ENCODE measurements at regions not wholly inside any gene's neighbourhood (a gene's known extent, or its start where the extent isn't known, plus 50 kb on each side); places are given as distances from the start of the nearest gene placed in this dataset.
"Not testable (repeated sequence)": the region's sequence is repeated elsewhere in the genome, so short reads cannot be mapped to it uniquely, and the experiment has no call there.

DNA sequence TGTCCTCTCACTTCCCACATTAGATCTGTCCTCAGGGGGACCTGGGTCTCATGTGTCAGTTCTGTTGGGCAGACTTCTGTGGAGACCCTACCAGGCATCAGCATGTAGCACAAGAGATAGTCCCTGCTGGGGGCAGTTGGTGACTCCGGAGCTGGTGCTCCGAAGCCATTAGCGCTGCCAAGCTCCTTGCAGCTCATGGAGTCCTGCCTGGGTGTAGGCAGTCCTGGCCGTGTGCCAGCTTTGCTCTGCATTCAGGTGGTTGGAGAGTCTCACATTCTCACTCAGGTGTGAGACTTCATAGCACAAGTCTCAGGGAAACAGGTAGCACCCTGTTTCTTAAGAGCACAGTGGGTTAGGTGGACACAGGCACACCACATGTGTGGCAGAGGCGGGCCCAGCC is 202.3 kb downstream of the LIPI start:
- H3K27ac ChIP-seq; H3K9me3 ChIP-seq; H3K27me3 ChIP-seq (ENCODE audit: insufficient read depth in 3 of 3, low read length in 2 of 3); DNase-seq; H3K4me1 ChIP-seq; H3K4me3 ChIP-seq; intact Hi-C loops (cut with DNase I); H3K36me3 ChIP-seq (ENCODE audit: insufficient read depth in 1 of 2, low read depth in 1 of 2); ATAC-seq: not testable (repeated sequence)
- WGBS, 3 donors, result 85 to 90% (median 87%) methylated on average over 4 to 5 of the region's 5 CpGs

DNA sequence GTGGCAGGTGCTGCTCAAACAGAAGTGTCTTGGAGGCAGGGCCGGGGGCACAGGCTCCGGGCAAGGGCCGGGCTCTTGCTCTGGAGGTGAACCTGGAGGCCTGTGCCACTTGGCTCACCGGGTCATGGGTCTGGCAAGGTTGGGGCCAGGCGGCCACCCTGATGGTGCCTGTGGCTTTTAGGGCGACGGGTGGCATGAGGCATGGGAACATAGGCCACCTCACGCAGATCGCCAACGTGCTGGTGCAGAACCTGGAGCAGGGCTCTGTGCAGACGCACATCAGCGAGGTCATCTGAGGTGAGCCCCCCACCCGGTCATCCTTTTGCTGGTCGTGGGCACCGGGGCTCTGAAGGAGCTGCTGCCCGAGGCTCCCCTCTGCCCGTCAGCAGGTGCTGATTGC is 202.7 kb downstream of the LIPI start:
- 91 to 98% (median 95%) methylated on average over 9 to 17 of the region's 17 CpGs for WGBS, 3 donors
- H3K4me3 ChIP-seq; H3K4me1 ChIP-seq; H3K27me3 ChIP-seq (ENCODE audit: insufficient read depth in 3 of 3, low read length in 2 of 3); intact Hi-C loops (cut with DNase I); ATAC-seq; H3K36me3 ChIP-seq (ENCODE audit: insufficient read depth in 1 of 2, low read depth in 1 of 2); H3K27ac ChIP-seq; H3K9me3 ChIP-seq; DNase-seq: not testable (repeated sequence)

- H3K4me1 ChIP-seq; ATAC-seq; H3K4me3 ChIP-seq; H3K36me3 ChIP-seq (ENCODE audit: insufficient read depth in 1 of 2, low read depth in 1 of 2); intact Hi-C loops (cut with DNase I); DNase-seq; H3K27ac ChIP-seq; H3K9me3 ChIP-seq; H3K27me3 ChIP-seq (ENCODE audit: insufficient read depth in 3 of 3, low read length in 2 of 3): not testable (repeated sequence)
- WGBS, 3 donors, result 75 to 91% (median 79%) methylated on average over 4 to 7 of the region's 7 CpGs
Observed at GRCh38 chr21:14006144-14006543, 204.6 kb downstream of the LIPI start.

GRCh38 chr21:13986996-13987958 is 223.5 kb downstream of the LIPI start:
- ATAC-seq; H3K4me3 ChIP-seq; H3K9me3 ChIP-seq; H3K27me3 ChIP-seq (ENCODE audit: insufficient read depth in 3 of 3, low read length in 2 of 3); DNase-seq; H3K27ac ChIP-seq; H3K36me3 ChIP-seq (ENCODE audit: insufficient read depth in 1 of 2, low read depth in 1 of 2); intact Hi-C loops (cut with DNase I); H3K4me1 ChIP-seq: not testable (repeated sequence)
- WGBS, 3 donors, result 63 to 75% (median 67%) methylated on average over 8 of the region's 9 CpGs

DNA sequence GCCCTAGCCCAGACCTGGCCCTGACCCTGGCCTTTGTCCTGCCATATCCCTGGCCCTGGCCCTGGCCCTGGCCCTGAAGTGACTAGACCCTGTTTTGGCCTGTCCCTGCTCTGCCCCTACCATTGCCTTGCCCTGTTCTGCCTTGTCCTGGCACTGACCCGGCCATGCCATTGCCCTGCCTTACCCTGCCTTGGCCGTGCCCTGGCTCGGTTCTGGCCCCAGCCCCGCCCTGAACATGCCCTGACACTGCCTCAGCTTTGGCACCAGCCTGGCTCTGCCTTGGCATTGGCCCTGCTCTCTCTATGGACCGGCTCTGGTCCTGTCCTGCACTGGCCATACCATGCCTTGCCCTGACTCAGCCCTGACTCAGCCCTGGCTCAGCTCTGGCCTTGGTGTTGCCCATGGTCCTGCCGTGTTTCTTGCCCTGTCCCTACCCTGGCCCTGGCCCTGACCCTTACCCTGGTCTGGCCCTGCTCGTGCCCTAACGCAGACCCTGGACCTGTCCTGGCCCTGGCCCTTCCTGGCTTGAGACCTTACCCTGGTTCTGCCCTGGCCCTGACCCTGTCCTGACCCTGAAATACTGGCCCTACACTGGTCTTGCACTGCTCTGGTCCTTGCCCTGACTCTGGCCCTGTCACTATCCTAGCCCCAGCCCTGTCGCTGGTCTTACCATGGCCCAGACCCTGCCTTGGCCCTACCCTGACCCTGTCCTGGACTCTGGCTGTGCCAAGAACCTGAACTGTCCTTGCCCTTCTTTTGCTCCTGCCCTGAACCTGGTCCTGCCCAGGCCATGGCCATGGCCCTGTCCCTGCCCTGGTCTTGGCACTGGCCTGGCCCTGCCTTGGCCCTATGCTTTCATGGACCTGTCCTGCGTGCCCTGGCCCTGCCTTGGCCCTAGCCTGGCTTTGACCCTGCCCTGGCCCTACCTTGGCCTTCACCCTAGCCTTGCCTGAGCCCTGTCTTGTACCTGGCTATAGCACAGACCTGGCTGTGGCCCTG is 224.6 kb downstream of the LIPI start:
- WGBS, 3 donors, result 67 to 81% (median 74%) methylated on average over 7 to 10 of the region's 10 CpGs
- H3K27me3 ChIP-seq (ENCODE audit: insufficient read depth in 3 of 3, low read length in 2 of 3); H3K4me3 ChIP-seq; DNase-seq; H3K27ac ChIP-seq; H3K9me3 ChIP-seq; H3K4me1 ChIP-seq; H3K36me3 ChIP-seq (ENCODE audit: insufficient read depth in 1 of 2, low read depth in 1 of 2); intact Hi-C loops (cut with DNase I): not testable (repeated sequence)
- peak in 2 of 4 donors; percentile 38 to 48 for ATAC-seq

GRCh38 chr21:13985137-13985864 is 225.5 kb downstream of the LIPI start:
- 40 to 60% (median 57%) methylated on average over 8 to 9 of the region's 9 CpGs for WGBS, 3 donors
- H3K4me1 ChIP-seq; H3K27ac ChIP-seq; H3K27me3 ChIP-seq (ENCODE audit: insufficient read depth in 3 of 3, low read length in 2 of 3); H3K9me3 ChIP-seq; H3K4me3 ChIP-seq; ATAC-seq; H3K36me3 ChIP-seq (ENCODE audit: insufficient read depth in 1 of 2, low read depth in 1 of 2); intact Hi-C loops (cut with DNase I): not testable (repeated sequence)
- peak in 1 of 2 donors; percentile 28 for DNase-seq

- WGBS, 3 donors, result 86 to 95% (median 87%) methylated on average over 2 to 5 of the region's 5 CpGs
Observed at GRCh38 chr21:13984728-13985127, 226.0 kb downstream of the LIPI start.

GRCh38 chr21:13981176-13982087 is 229.3 kb downstream of the LIPI start:
- DNase-seq; ATAC-seq; H3K36me3 ChIP-seq (ENCODE audit: insufficient read depth in 1 of 2, low read depth in 1 of 2); H3K4me1 ChIP-seq; H3K27ac ChIP-seq; H3K4me3 ChIP-seq; H3K9me3 ChIP-seq; H3K27me3 ChIP-seq (ENCODE audit: insufficient read depth in 3 of 3, low read length in 2 of 3); intact Hi-C loops (cut with DNase I): not testable (repeated sequence)
- 67 to 96% (median 84%) methylated on average over 23 to 46 of the region's 48 CpGs for WGBS, 3 donors

More at GRCh38 chr21:13984728-13985127, 226.0 kb downstream of the LIPI start:
- intact Hi-C loops (cut with DNase I); H3K4me1 ChIP-seq; H3K4me3 ChIP-seq; H3K27me3 ChIP-seq (ENCODE audit: insufficient read depth in 3 of 3, low read length in 2 of 3); ATAC-seq; H3K36me3 ChIP-seq (ENCODE audit: insufficient read depth in 1 of 2, low read depth in 1 of 2); H3K27ac ChIP-seq; H3K9me3 ChIP-seq: not testable (repeated sequence)
- DNase-seq, result peak in 1 of 2 donors; percentile 33

DNA sequence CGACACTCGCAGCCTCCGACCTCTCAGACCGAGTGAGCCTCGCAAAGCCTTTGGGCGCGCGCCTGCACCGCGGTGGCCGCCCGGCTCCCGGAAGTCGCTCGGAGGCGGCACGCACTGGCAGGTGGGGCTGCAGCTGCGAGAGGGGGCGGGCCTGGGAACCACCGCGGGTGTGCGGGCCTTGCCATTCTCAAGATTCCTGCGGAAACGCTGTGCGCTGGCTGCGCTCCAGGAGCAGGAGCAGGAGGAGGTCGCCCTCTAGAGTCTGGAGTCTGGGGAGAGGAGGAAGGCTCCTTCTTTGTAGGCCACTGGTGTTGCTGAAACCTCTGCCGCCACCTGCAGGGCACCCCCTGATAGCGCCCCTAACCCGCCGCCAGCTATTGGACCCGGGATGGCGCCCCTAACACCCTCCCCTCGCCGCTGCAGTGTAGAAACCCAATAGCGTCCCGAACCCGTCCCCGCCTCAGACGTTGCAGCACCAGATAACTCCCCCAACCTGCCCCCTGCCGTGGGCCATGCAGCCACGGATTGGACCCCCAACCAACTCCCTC is 230.6 kb downstream of the LIPI start:
- DNase-seq, result peak; percentile 53 to 71
- H3K9me3 ChIP-seq; H3K27me3 ChIP-seq (ENCODE audit: insufficient read depth in 3 of 3, low read length in 2 of 3); H3K4me1 ChIP-seq; intact Hi-C loops (cut with DNase I); H3K36me3 ChIP-seq (ENCODE audit: insufficient read depth in 1 of 2, low read depth in 1 of 2); H3K4me3 ChIP-seq; H3K27ac ChIP-seq: not testable (repeated sequence)
- peak; percentile 78 to 95 (median 91) for ATAC-seq
- WGBS, 3 donors, result 11 to 73% (median 13%) methylated on average over 41 to 42 of the region's 42 CpGs
